IMR-90 (cell line): ENCODE measurements at regions not wholly inside any gene's neighbourhood (a gene's known extent, or its start where the extent isn't known, plus 50 kb on each side); places are given as distances from the start of the nearest gene placed in this dataset.

Experiments used
- ATAC-seq: fragments of 200-7000 bp; cut with Tn5 transposase; 2 replicates; pipeline ENCODE4 v1.9.1; 2020; ENCODE audit warnings: low read depth, mild to moderate bottlenecking, moderate library complexity
- BruUV-seq: library from RNA; stranded (reverse); fragments of 400-500 nt; replicated peaks from 2 replicates; lab custom pipeline; 2021; lab: Mats Ljungman, UMichigan
- CTCF ChIA-PET: fragments of 300-600 bp; formaldehyde crosslinking; extraction: SDS; loops from one replicate; lab custom pipeline; 2021; ENCODE audit warnings: antibody characterized with exemption; lab: Yijun Ruan, JAX
- POLR2A ChIA-PET: fragments of 300-600 bp; sonication (Branson Sonifier 250); formaldehyde crosslinking; loops from one replicate; lab custom pipeline; 2022; ENCODE audit warnings: antibody characterized with exemption; ENCODE audit not compliant: unreplicated experiment; lab: Charles Lee
- DNase-seq: peaks from one replicate; pipeline ENCODE4 v3.0.0; 2013
- H2AFZ ChIP-seq: replicated peaks from 2 replicates; pipeline ENCODE3; 2013; ENCODE audit warnings: low read length, mild to moderate bottlenecking; ENCODE audit not compliant: poor library complexity
- H2AK5ac ChIP-seq: 2 replicates; pipeline ENCODE4 v1.6.1; 2013; ENCODE audit warnings: low read depth, low read length, inconsistent platforms
- H2AK9ac ChIP-seq: replicated peaks from 2 replicates; pipeline ENCODE3; 2013; ENCODE audit warnings: mild to moderate bottlenecking, low read depth, low read length, moderate library complexity; ENCODE audit not compliant: poor library complexity
- H2BK120ac ChIP-seq: 2 replicates; pipeline ENCODE4 v1.6.1; 2013; ENCODE audit warnings: low read depth, low read length, inconsistent platforms
- H2BK15ac ChIP-seq: 3 replicates; pipeline ENCODE4 v1.6.1; 2013; ENCODE audit warnings: low read depth, low read length, inconsistent platforms
- H2BK20ac ChIP-seq: 2 replicates; pipeline ENCODE4 v1.6.1; 2013; ENCODE audit warnings: low read depth, mild to moderate bottlenecking, inconsistent platforms, low read length, moderate library complexity
- H2BK5ac ChIP-seq: 2 replicates; pipeline ENCODE4 v1.6.1; 2013; ENCODE audit warnings: mild to moderate bottlenecking, low read depth, low read length, inconsistent platforms; ENCODE audit not compliant: poor library complexity, severe bottlenecking
- H3K14ac ChIP-seq: replicated peaks from 2 replicates; pipeline ENCODE4 v1.6.1; 2013; ENCODE audit warnings: low read depth, low read length, inconsistent platforms
- H3K18ac ChIP-seq: 2 replicates; pipeline ENCODE4 v1.6.1; 2013; ENCODE audit warnings: low read depth, low read length, control low read depth
- H3K23ac ChIP-seq: 2 replicates; pipeline ENCODE4 v1.6.1; 2013; ENCODE audit warnings: low read depth, low read length, inconsistent platforms
- H3K27ac ChIP-seq: 2 replicates; pipeline ENCODE4 v1.5.1; 2013; ENCODE audit warnings: mild to moderate bottlenecking, control low read depth, low read length; ENCODE audit not compliant: insufficient read depth
- H3K27me3 ChIP-seq: 2 replicates; pipeline ENCODE4 v1.6.1; 2013; ENCODE audit warnings: low read length; ENCODE audit not compliant: control insufficient read depth, insufficient read depth
- H3K36me3 ChIP-seq: 2 replicates; pipeline ENCODE4 v1.6.1; 2013; ENCODE audit warnings: low read length, mixed read lengths; ENCODE audit not compliant: control insufficient read depth, insufficient read depth
- H3K4ac ChIP-seq: 2 replicates; pipeline ENCODE4 v1.6.1; 2013; ENCODE audit warnings: low read depth, low read length, inconsistent platforms
- H3K4me1 ChIP-seq: 2 replicates; pipeline ENCODE4 v1.6.1; 2013; ENCODE audit warnings: low read length, mixed read lengths; ENCODE audit not compliant: control insufficient read depth, insufficient read depth
- H3K4me2 ChIP-seq: 2 replicates; pipeline ENCODE4 v1.6.1; 2013; ENCODE audit warnings: low read depth, mild to moderate bottlenecking, control low read depth, low read length, moderate library complexity
- H3K4me3 ChIP-seq: 2 replicates; pipeline ENCODE4 v1.5.1; 2013; ENCODE audit warnings: low read depth, mild to moderate bottlenecking, control low read depth, low read length, moderate library complexity; ENCODE audit not compliant: insufficient read depth
- H3K56ac ChIP-seq: 2 replicates; pipeline ENCODE4 v1.6.1; 2013; ENCODE audit warnings: low read length, inconsistent platforms; ENCODE audit not compliant: insufficient read depth; ENCODE audit errors: extremely low read depth
- H3K79me1 ChIP-seq, 2 experiments: 2 replicates each; pipeline ENCODE4 v1.6.1; 2013; ENCODE audit warnings: low read length in 2 of 2, inconsistent platforms in 1 of 2, low read depth in 1 of 2
- H3K9ac ChIP-seq: 2 replicates; pipeline ENCODE4 v1.6.1; 2013; ENCODE audit warnings: low read depth, low read length, control low read depth
- H3K9me1 ChIP-seq: 2 replicates; pipeline ENCODE4 v1.6.1; 2013; ENCODE audit warnings: low read length, inconsistent platforms; ENCODE audit not compliant: insufficient read depth
- H3K9me3 ChIP-seq: 2 replicates; pipeline ENCODE4 v1.6.1; 2013; ENCODE audit warnings: low read length; ENCODE audit not compliant: control insufficient read depth, insufficient read depth
- H4K20me1 ChIP-seq: 2 replicates; pipeline ENCODE4 v1.6.1; 2013; ENCODE audit warnings: low read length, inconsistent platforms; ENCODE audit not compliant: insufficient read depth
- H4K5ac ChIP-seq: 2 replicates; pipeline ENCODE4 v1.6.1; 2013; ENCODE audit warnings: mild to moderate bottlenecking, low read depth, low read length, control low read depth
- H4K8ac ChIP-seq, 2 experiments: 2 replicates each; pipeline ENCODE4 v1.6.1; 2013; ENCODE audit warnings: low read depth in 2 of 2, low read length in 2 of 2, control low read depth in 1 of 2, inconsistent platforms in 1 of 2
- H4K91ac ChIP-seq: 2 replicates; pipeline ENCODE4 v1.6.1; 2013; ENCODE audit warnings: low read depth, low read length, inconsistent platforms; ENCODE audit not compliant: insufficient read depth
- BHLHE40 ChIP-seq: fragments of 150-350 bp; IDR thresholded peaks from 2 replicates; pipeline ENCODE4 v1.6.1; 2016; ENCODE audit warnings: mild to moderate bottlenecking, low read depth, low read length
- CEBPB ChIP-seq: IDR thresholded peaks from 2 replicates; pipeline ENCODE4 v1.6.1; 2012; ENCODE audit warnings: low read depth, low read length, improper control_type of control experiment
- CHD1 ChIP-seq: IDR thresholded peaks from 2 replicates; pipeline ENCODE4 v1.6.1; 2012; ENCODE audit warnings: low read depth, low read length, improper control_type of control experiment
- FOS ChIP-seq: fragments of 150-350 bp; IDR thresholded peaks from 2 replicates; pipeline ENCODE4 v1.6.1; 2016; ENCODE audit warnings: low read depth, low read length
- MAFK ChIP-seq: IDR thresholded peaks from 2 replicates; pipeline ENCODE4 v1.6.1; 2012; ENCODE audit warnings: low read depth, low read length, improper control_type of control experiment
- MAZ ChIP-seq: IDR thresholded peaks from 2 replicates; pipeline ENCODE4 v1.6.1; 2012; ENCODE audit warnings: low read depth, mild to moderate bottlenecking, low read length, improper control_type of control experiment, moderate library complexity, borderline replicate concordance
- MXI1 ChIP-seq: IDR thresholded peaks from 2 replicates; pipeline ENCODE4 v1.6.1; 2012; ENCODE audit warnings: low read depth, mild to moderate bottlenecking, low read length, moderate library complexity, borderline replicate concordance
- NFE2L2 ChIP-seq: fragments of 150-350 bp; IDR thresholded peaks from 2 replicates; pipeline ENCODE4 v1.6.1; 2016; ENCODE audit warnings: low read depth, mild to moderate bottlenecking, low read length
- POLR2A ChIP-seq: IDR thresholded peaks from 2 replicates; pipeline ENCODE4 v1.6.1; 2012; ENCODE audit warnings: mild to moderate bottlenecking, low read depth, low read length
- RAD21 ChIP-seq: IDR thresholded peaks from 2 replicates; pipeline ENCODE4 v1.6.1; 2012; ENCODE audit warnings: low read length, improper control_type of control experiment
- RCOR1 ChIP-seq: IDR thresholded peaks from 2 replicates; pipeline ENCODE4 v1.6.1; 2012; ENCODE audit warnings: mild to moderate bottlenecking, low read length, improper control_type of control experiment; ENCODE audit not compliant: insufficient replicate concordance
- RFX5 ChIP-seq: IDR thresholded peaks from 2 replicates; pipeline ENCODE4 v1.8.0; 2012; ENCODE audit warnings: low read depth, mild to moderate bottlenecking, low read length, moderate library complexity
- SMC3 ChIP-seq: fragments of 150-350 bp; IDR thresholded peaks from 2 replicates; pipeline ENCODE4 v1.6.1; 2016; ENCODE audit warnings: low read depth, mild to moderate bottlenecking, antibody characterized with exemption, low read length, moderate library complexity
- WGBS, 2 experiments: methylation state at CpG; one replicate each; pipeline versions ENCODE4 v1.1.5 to v1.1.7; 2013; ENCODE audit warnings: missing lambda C conversion rate in 2 of 2; ENCODE audit not compliant: insufficient read length in 1 of 2; ENCODE audit errors: extremely low coverage in 2 of 2; 5-methylcytosine and 5-hydroxymethylcytosine counted together
- dilution Hi-C: fragments of 300-500 bp; cut with HindIII; formaldehyde crosslinking; loops from one replicate; pipeline ENCODE4 v1.14.3; 2018; ENCODE audit warnings: low sequenced_read_pairs; ENCODE audit not compliant: unreplicated experiment
- in situ Hi-C: fragments of 300-500 bp; cut with MboI; formaldehyde crosslinking; loops from 3 replicates; pipeline ENCODE4 v1.14.3; 2019; ENCODE audit warnings: low sequenced_read_pairs, inconsistent platforms, mixed read lengths
- intact Hi-C: fragments of 100-400 bp; cut with micrococcal nuclease; formaldehyde crosslinking; loops from 2 replicates; pipeline ENCODE4 v1.10.0; 2022
- TF ChIP-seq, protein P1 (sequence below): fragments of 150-350 bp; IDR thresholded peaks from 2 replicates; pipeline ENCODE4 v1.6.1; 2017; ENCODE audit warnings: mild to moderate bottlenecking, antibody characterized with exemption, low read length, low read depth
- TF ChIP-seq, protein P2 (sequence below): conservative IDR thresholded peaks from 2 replicates; pipeline ENCODE4 v1.5.1; 2012; ENCODE audit warnings: mild to moderate bottlenecking, low read depth, low read length, improper control_type of control experiment
- TF ChIP-seq, protein P3 (sequence below): fragments of 150-350 bp; IDR thresholded peaks from 2 replicates; pipeline ENCODE4 v1.6.1; 2016; ENCODE audit warnings: low read depth, mild to moderate bottlenecking, low read length, moderate library complexity, borderline replicate concordance

DNA sequence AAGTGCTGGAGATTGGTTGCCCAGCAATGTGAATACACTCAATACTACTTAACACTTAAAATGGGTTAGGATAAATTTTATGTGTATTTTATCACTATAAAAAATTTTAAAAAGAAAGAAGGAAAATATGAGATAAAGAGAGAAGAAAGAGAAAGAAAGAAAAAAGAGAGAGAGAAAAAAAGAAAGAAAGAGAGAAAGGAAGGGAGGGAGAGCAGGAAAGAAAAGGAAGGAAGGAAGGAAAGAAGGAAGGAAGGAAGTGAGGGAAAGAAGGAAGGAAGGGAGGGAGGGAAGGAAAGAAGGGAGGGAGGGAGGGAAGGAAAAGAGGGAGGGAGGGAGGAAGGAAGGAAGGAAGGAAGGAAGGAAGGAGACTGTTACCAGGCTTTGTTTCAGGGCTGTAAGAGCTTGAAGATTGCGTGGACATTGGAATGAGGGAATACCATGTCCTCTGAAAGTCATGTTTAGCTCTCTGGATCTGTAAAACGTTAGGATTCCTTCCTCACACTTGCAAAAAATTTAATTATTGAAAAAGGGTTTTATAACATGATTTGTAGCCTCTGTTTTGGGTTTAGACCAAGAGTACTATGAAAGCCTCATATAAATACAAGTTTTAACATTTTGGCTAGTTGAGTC, 152.3 kb upstream of the DAP start:
- Histone ChIP-seq H3K14ac (peak overlapping the region; percentile 87; the same call in 1 of the 2 replicates), H4K5ac (peak overlapping the region; percentile 31; the same call in 1 of the 2 replicates), H3K79me1 (no peaks in the 10 kb centered on the region), H3K18ac (peak overlapping the region; percentile 60; the same call in 1 of the 2 replicates), H2AK5ac (peak overlapping the region; percentile 76), H3K4ac (peak overlapping the region; percentile 88), H3K9me1 (peaks cover 5% of the 10 kb centered on the region; the same call in 1 of the 2 replicates), H3K9ac (peak overlapping the region; percentile 28; the same call in 1 of the 2 replicates), H2AK9ac (no peak overlapping the region), H3K27me3 (no peaks in the 10 kb centered on the region), H3K36me3 (no peaks in the 10 kb centered on the region), H3K4me2 (peak overlapping the region; percentile 67), H3K56ac (peak overlapping the region; percentile 74), H3K27ac (peak overlapping the region; percentile 56), H2AFZ (no peak overlapping the region), H4K91ac (peak overlapping the region; percentile 95), H2BK15ac (peak overlapping the region; percentile 62; the same call in 1 of the 3 replicates), H3K23ac (peak overlapping the region; percentile 83; the same call in 1 of the 2 replicates), H3K4me3 (no peak overlapping the region), H3K9me3 (no peaks in the 10 kb centered on the region), H2BK20ac (peak overlapping the region; percentile 97), H4K20me1 (no peaks in the 10 kb centered on the region), H2BK120ac (peak overlapping the region; percentile 91), H3K4me1 (peaks cover 2% of the 10 kb centered on the region), H4K8ac (peak overlapping the region; percentile 38 to 87; a peak in 3 of 4 replicates), H2BK5ac (peak overlapping the region; percentile 83)
- no peak for TF ChIP-seq POLR2A
- no peak for TF ChIP-seq MAZ
- no peak for TF ChIP-seq CHD1
- no peak for TF ChIP-seq CEBPB
- no peak for TF ChIP-seq FOS
- TF ChIP-seq MXI1: no peak
- no peak for TF ChIP-seq MAFK
- no peak for TF ChIP-seq SMC3
- TF ChIP-seq, protein P1, sequence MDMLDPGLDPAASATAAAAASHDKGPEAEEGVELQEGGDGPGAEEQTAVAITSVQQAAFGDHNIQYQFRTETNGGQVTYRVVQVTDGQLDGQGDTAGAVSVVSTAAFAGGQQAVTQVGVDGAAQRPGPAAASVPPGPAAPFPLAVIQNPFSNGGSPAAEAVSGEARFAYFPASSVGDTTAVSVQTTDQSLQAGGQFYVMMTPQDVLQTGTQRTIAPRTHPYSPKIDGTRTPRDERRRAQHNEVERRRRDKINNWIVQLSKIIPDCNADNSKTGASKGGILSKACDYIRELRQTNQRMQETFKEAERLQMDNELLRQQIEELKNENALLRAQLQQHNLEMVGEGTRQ: no peak
- TF ChIP-seq RCOR1: no peak
- TF ChIP-seq NFE2L2: no peak
- no peak for TF ChIP-seq RFX5
- TF ChIP-seq, protein P2, sequence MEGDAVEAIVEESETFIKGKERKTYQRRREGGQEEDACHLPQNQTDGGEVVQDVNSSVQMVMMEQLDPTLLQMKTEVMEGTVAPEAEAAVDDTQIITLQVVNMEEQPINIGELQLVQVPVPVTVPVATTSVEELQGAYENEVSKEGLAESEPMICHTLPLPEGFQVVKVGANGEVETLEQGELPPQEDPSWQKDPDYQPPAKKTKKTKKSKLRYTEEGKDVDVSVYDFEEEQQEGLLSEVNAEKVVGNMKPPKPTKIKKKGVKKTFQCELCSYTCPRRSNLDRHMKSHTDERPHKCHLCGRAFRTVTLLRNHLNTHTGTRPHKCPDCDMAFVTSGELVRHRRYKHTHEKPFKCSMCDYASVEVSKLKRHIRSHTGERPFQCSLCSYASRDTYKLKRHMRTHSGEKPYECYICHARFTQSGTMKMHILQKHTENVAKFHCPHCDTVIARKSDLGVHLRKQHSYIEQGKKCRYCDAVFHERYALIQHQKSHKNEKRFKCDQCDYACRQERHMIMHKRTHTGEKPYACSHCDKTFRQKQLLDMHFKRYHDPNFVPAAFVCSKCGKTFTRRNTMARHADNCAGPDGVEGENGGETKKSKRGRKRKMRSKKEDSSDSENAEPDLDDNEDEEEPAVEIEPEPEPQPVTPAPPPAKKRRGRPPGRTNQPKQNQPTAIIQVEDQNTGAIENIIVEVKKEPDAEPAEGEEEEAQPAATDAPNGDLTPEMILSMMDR: no peak
- no peak for TF ChIP-seq RAD21
- TF ChIP-seq, protein P3, sequence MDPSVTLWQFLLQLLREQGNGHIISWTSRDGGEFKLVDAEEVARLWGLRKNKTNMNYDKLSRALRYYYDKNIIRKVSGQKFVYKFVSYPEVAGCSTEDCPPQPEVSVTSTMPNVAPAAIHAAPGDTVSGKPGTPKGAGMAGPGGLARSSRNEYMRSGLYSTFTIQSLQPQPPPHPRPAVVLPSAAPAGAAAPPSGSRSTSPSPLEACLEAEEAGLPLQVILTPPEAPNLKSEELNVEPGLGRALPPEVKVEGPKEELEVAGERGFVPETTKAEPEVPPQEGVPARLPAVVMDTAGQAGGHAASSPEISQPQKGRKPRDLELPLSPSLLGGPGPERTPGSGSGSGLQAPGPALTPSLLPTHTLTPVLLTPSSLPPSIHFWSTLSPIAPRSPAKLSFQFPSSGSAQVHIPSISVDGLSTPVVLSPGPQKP: no peak
- no peak for TF ChIP-seq BHLHE40
- no TSS peak for BruUV-seq
- intact Hi-C loops (no loop called here), dilution Hi-C loops (no loop called here), in situ Hi-C loops (no loop called here)
- no CpG with 5 or more reads among the region's 2 CpGs for WGBS, 2 experiments
- no peak for DNase-seq
- CTCF ChIA-PET: no interaction called here
- POLR2A ChIA-PET: no interaction called here
- ATAC-seq: peak; percentile 31; the same call in 1 of the 2 replicates
